Astrocyte (in vitro differentiated cells and primary cell): ENCODE measurements at regions not wholly inside any gene's neighbourhood (a gene's known extent, or its start where the extent isn't known, plus 50 kb on each side); places are given as distances from the start of the nearest gene placed in this dataset.

Source experiments
- DNase-seq: peaks from one replicate; pipeline ENCODE4 v3.0.0-alpha.2; 2010; ENCODE audit warnings: low read depth
- FAIRE-seq: peaks from 2 replicates; lab custom pipeline; 2011; peaks lifted over from hg19 to GRCh38; lab: Jason Lieb, UNC
- H2AFZ ChIP-seq: 2 replicates; pipeline ENCODE4 v1.6.0; 2012; ENCODE audit warnings: low read depth, low read length, inconsistent platforms
- H3K27ac ChIP-seq: 2 replicates; pipeline ENCODE4 v1.5.1; 2011; ENCODE audit warnings: low read depth, low read length, inconsistent platforms
- H3K27me3 ChIP-seq: 2 replicates; pipeline ENCODE4 v1.6.0; 2011; ENCODE audit warnings: low read length, inconsistent platforms; ENCODE audit not compliant: insufficient read depth
- H3K36me3 ChIP-seq: 2 replicates; pipeline ENCODE4 v1.5.1; 2011; ENCODE audit warnings: low read length, inconsistent platforms; ENCODE audit not compliant: insufficient read depth
- H3K4me1 ChIP-seq: 2 replicates; pipeline ENCODE4 v1.5.1; 2011; ENCODE audit warnings: low read length, inconsistent platforms; ENCODE audit not compliant: insufficient read depth
- H3K4me2 ChIP-seq: 2 replicates; pipeline ENCODE4 v1.6.0; 2012; ENCODE audit warnings: low read length, inconsistent platforms
- H3K4me3 ChIP-seq: 2 replicates; pipeline ENCODE4 v1.5.1; 2011; ENCODE audit warnings: low read depth, mild to moderate bottlenecking, low read length, inconsistent platforms; ENCODE audit not compliant: insufficient read depth
- H3K79me2 ChIP-seq: 2 replicates; pipeline ENCODE4 v1.6.0; 2012; ENCODE audit warnings: mild to moderate bottlenecking, low read length, inconsistent platforms; ENCODE audit not compliant: insufficient read depth
- H3K9ac ChIP-seq: 2 replicates; pipeline ENCODE4 v1.6.0; 2012; ENCODE audit warnings: mild to moderate bottlenecking, low read length, inconsistent platforms
- H3K9me3 ChIP-seq: 2 replicates; pipeline ENCODE4 v1.5.1; 2012; ENCODE audit warnings: low read depth, mild to moderate bottlenecking, low read length, inconsistent platforms; ENCODE audit not compliant: insufficient read depth
- H4K20me1 ChIP-seq: 2 replicates; pipeline ENCODE4 v1.6.0; 2012; ENCODE audit warnings: low read length, inconsistent platforms; ENCODE audit not compliant: insufficient read depth
- H3K27ac Mint-ChIP-seq: one replicate; pipeline ENCODE4 v1.8.0; 2021; ENCODE audit warnings: mild to moderate bottlenecking, mixed read lengths; ENCODE audit not compliant: unreplicated experiment
- H3K27me3 Mint-ChIP-seq: one replicate; pipeline ENCODE4 v1.8.0; 2021; ENCODE audit warnings: low read depth, mixed read lengths; ENCODE audit not compliant: unreplicated experiment
- H3K36me3 Mint-ChIP-seq: one replicate; pipeline ENCODE4 v1.8.0; 2021; ENCODE audit warnings: low read depth, mixed read lengths; ENCODE audit not compliant: unreplicated experiment
- H3K4me1 Mint-ChIP-seq: one replicate; pipeline ENCODE4 v1.8.0; 2021; ENCODE audit warnings: low read depth, mixed read lengths; ENCODE audit not compliant: unreplicated experiment
- H3K4me3 Mint-ChIP-seq: one replicate; pipeline ENCODE4 v1.8.0; 2021; ENCODE audit warnings: mild to moderate bottlenecking, moderate library complexity, mixed read lengths; ENCODE audit not compliant: unreplicated experiment
- H3K9me3 Mint-ChIP-seq: one replicate; pipeline ENCODE4 v1.8.0; 2021; ENCODE audit warnings: mild to moderate bottlenecking, mixed read lengths; ENCODE audit not compliant: unreplicated experiment
- EZH2 ChIP-seq: IDR thresholded peaks from 2 replicates; pipeline ENCODE4 v1.6.1; 2012; ENCODE audit warnings: mild to moderate bottlenecking, low read length, inconsistent platforms; ENCODE audit not compliant: insufficient read depth
- TF ChIP-seq, protein P1 (sequence below): IDR thresholded peaks from 2 replicates; pipeline ENCODE4 v1.5.1; 2011; ENCODE audit warnings: low read depth, mild to moderate bottlenecking, inconsistent platforms, low read length, moderate library complexity; ENCODE audit not compliant: insufficient read depth

DNA sequence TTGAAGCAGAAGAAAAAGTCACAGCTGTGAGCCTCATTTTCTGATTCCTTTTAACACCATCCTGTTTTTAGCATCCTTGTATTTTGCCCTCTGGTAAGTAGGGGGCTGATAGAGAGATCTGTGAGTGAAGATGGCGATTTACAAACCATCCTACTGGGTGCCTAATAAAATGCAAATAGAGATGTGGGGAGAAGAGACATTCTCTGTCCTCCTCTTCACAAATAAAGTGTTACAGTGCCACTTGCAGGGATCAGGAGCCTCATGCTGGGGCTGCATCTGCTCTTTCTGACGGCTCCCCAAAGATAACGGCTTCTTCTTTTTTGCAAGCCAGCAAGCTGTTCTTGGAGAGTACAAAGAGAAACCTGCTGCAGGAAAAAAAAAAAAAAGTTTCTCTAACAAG is 418.6 kb downstream of the TOX3 start:
- Histone ChIP-seq H2AFZ (no peak overlapping the region), H3K79me2 (no peaks in the 10 kb centered on the region), H3K4me3 (no peak overlapping the region), H4K20me1 (no peaks in the 10 kb centered on the region), H3K9me3 (no peaks in the 10 kb centered on the region), H3K36me3 (no peaks in the 10 kb centered on the region), H3K4me2 (no peak overlapping the region), H3K9ac (no peak overlapping the region), H3K4me1 (no peaks in the 10 kb centered on the region), H3K27me3 (no peaks in the 10 kb centered on the region), H3K27ac (no peak overlapping the region)
- TF ChIP-seq, protein P1, sequence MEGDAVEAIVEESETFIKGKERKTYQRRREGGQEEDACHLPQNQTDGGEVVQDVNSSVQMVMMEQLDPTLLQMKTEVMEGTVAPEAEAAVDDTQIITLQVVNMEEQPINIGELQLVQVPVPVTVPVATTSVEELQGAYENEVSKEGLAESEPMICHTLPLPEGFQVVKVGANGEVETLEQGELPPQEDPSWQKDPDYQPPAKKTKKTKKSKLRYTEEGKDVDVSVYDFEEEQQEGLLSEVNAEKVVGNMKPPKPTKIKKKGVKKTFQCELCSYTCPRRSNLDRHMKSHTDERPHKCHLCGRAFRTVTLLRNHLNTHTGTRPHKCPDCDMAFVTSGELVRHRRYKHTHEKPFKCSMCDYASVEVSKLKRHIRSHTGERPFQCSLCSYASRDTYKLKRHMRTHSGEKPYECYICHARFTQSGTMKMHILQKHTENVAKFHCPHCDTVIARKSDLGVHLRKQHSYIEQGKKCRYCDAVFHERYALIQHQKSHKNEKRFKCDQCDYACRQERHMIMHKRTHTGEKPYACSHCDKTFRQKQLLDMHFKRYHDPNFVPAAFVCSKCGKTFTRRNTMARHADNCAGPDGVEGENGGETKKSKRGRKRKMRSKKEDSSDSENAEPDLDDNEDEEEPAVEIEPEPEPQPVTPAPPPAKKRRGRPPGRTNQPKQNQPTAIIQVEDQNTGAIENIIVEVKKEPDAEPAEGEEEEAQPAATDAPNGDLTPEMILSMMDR, result no peak
- no peak for TF ChIP-seq EZH2
- no peaks in the 10 kb centered on the region for H3K36me3 Mint-ChIP-seq
- H3K4me1 Mint-ChIP-seq, result peaks cover 4% of the 10 kb centered on the region
- no peak overlapping the region for H3K4me3 Mint-ChIP-seq
- no peaks in the 10 kb centered on the region for H3K27me3 Mint-ChIP-seq
- no peak overlapping the region for H3K27ac Mint-ChIP-seq
- FAIRE-seq, result no peak
- H3K9me3 Mint-ChIP-seq, result no peaks in the 10 kb centered on the region
- no peak for DNase-seq

DNA sequence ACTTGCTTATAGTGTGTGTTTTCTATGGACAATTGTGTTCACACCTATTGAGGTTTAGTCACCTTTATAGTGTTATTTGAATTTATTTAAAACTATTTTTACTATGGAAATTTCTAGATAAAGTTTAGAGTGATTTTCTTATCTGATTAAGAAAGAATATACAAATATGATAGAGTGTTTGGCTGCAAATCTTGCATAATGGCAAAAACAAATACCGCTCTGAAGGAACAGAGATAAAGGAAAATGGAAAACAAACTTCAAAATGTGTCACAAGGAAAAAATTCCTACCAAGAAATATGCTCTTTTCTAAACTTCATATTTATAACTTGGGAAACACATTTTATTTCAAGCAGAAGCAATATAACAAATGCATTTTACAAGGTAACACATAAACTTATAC is 423.1 kb downstream of the TOX3 start:
- no peak overlapping the region for H2AFZ ChIP-seq
- H3K9me3 ChIP-seq, result no peaks in the 10 kb centered on the region
- DNase-seq (no peak), FAIRE-seq (no peak)
- no peak for TF ChIP-seq EZH2
- TF ChIP-seq, protein P1, result no peak
- H3K79me2 ChIP-seq, result no peaks in the 10 kb centered on the region
- no peak overlapping the region for H3K4me2 ChIP-seq
- H3K36me3 ChIP-seq, result no peaks in the 10 kb centered on the region
- H4K20me1 ChIP-seq, result no peaks in the 10 kb centered on the region
- no peak overlapping the region for H3K27ac ChIP-seq
- no peak overlapping the region for H3K27ac Mint-ChIP-seq
- H3K4me3 Mint-ChIP-seq, result no peak overlapping the region
- H3K4me3 ChIP-seq, result no peak overlapping the region
- no peak overlapping the region for H3K9ac ChIP-seq
- H3K4me1 ChIP-seq, result no peaks in the 10 kb centered on the region
- peaks cover 2% of the 10 kb centered on the region for H3K9me3 Mint-ChIP-seq
- no peaks in the 10 kb centered on the region for H3K27me3 ChIP-seq
- H3K4me1 Mint-ChIP-seq, result no peaks in the 10 kb centered on the region
- no peaks in the 10 kb centered on the region for H3K27me3 Mint-ChIP-seq
- no peaks in the 10 kb centered on the region for H3K36me3 Mint-ChIP-seq

DNA sequence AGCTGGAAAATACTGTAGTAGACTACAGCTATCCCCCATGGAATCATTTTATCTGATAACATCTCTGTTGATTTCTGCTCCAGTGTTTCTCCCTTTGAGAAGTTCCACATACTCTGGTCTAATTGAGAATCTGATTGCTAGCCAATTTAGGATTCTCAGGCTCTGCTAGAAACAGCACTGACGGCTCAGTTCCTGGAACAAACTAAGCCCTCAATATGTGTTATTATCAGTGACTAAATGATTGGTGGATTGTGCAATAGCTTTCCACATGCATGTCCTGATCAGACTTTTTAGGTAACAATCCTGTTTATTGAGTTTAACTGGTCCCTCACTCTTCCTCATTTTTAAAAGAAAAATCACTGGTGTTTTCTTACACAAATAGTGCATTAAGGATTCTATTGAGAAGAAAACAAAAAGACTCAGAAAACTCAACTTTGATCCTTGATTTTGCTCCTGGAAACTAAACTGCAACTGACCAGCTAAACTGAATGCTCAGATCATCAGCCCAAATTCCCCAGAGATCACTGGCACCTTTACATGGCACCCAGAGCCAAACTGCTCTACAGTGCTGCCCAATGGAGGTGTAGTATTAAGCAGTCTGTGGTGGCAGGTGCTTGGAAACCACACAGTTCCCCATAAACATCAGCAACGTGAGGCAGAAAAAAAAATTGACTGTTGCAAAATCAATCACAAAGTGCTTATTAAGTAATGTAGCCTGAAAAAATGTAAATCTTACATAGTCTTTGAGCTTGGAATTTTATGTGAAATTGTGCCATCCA is 423.7 kb downstream of the TOX3 start:
- Histone ChIP-seq H3K4me3 (no peak overlapping the region), H3K27ac (no peak overlapping the region), H3K9me3 (no peaks in the 10 kb centered on the region), H4K20me1 (no peaks in the 10 kb centered on the region), H3K4me1 (no peaks in the 10 kb centered on the region), H3K27me3 (no peaks in the 10 kb centered on the region), H3K4me2 (no peak overlapping the region), H3K9ac (no peak overlapping the region), H2AFZ (no peak overlapping the region), H3K79me2 (no peaks in the 10 kb centered on the region), H3K36me3 (no peaks in the 10 kb centered on the region)
- Mint-ChIP-seq H3K27me3 (no peaks in the 10 kb centered on the region), H3K4me3 (no peak overlapping the region), H3K9me3 (peaks cover 2% of the 10 kb centered on the region), H3K27ac (no peak overlapping the region), H3K4me1 (no peaks in the 10 kb centered on the region), H3K36me3 (no peaks in the 10 kb centered on the region)
- DNase-seq, result no peak
- TF ChIP-seq, protein P1, result no peak
- TF ChIP-seq EZH2, result no peak
- no peak for FAIRE-seq
